Gastrocnemius medialis (tissue), 4 donors: ENCODE measurements at regions not wholly inside any gene's neighbourhood (a gene's known extent, or its start where the extent isn't known, plus 50 kb on each side); places are given as distances from the start of the nearest gene placed in this dataset.

Experiments used
- ATAC-seq, 2 donors: fragments of 150-250 bp; one replicate each; pipeline ENCODE4 v1.9.1; 2016
- DNase-seq, 2 donors: peaks; one replicate each; pipeline ENCODE4 v3.0.0-alpha.2; 2019
- H3K27ac ChIP-seq, 4 donors: fragments of 200-600 bp; sonication (generic); 1 replicate in 1 of 4; 2 replicates in 3 of 4; pipeline ENCODE4 v1.5.1; 2016 to 2018; ENCODE audit warnings: mild to moderate bottlenecking in 2 of 4, moderate library complexity in 1 of 4
- H3K27me3 ChIP-seq, 3 donors: fragments of 200-600 bp; sonication (generic) in 2 of 3; 1 replicate in 1 of 3; 2 replicates in 2 of 3; pipeline versions ENCODE4 v1.5.1 to v1.6.0; 2016 to 2019; ENCODE audit warnings: mild to moderate bottlenecking in 1 of 3, moderate library complexity in 1 of 3
- H3K36me3 ChIP-seq, 2 donors: fragments of 200-600 bp; sonication (generic) in 1 of 2; one replicate each; pipeline ENCODE4 v1.5.1; 2017 to 2018
- H3K4me1 ChIP-seq, 2 donors: fragments of 200-600 bp; sonication (generic) in 1 of 2; one replicate each; pipeline ENCODE4 v1.5.1; 2016 to 2017; ENCODE audit warnings: mild to moderate bottlenecking in 2 of 2
- H3K4me3 ChIP-seq, 4 donors: fragments of 200-600 bp; sonication (generic) in 3 of 4; 1 replicate in 1 of 4; 2 replicates in 3 of 4; pipeline ENCODE4 v1.5.1; 2016 to 2019; ENCODE audit warnings: mild to moderate bottlenecking in 2 of 4
- H3K9me3 ChIP-seq, 3 donors: fragments of 200-600 bp; sonication (generic) in 2 of 3; 1 replicate in 1 of 3; 2 replicates in 2 of 3; pipeline ENCODE4 v1.5.1; 2016 to 2019
- CTCF ChIP-seq, 5 experiments: fragments of 450-650 bp in 3 of 5; fragments of 200-600 bp in 2 of 5; sonication (generic) in 2 of 5; IDR thresholded peaks in 4 of 5; conservative IDR thresholded peaks in 1 of 5; 1 replicate in 4 of 5; 2 replicates in 1 of 5; pipeline ENCODE4 v1.5.1; 2016 to 2019; ENCODE audit warnings: antibody characterized with exemption in 5 of 5, mild to moderate bottlenecking in 3 of 5, moderate library complexity in 3 of 5
- POLR2A ChIP-seq, 2 donors: fragments of 450-650 bp; IDR thresholded peaks; one replicate each; pipeline ENCODE4 v1.6.1; 2017; ENCODE audit warnings: antibody characterized with exemption in 2 of 2, mild to moderate bottlenecking in 2 of 2, moderate library complexity in 2 of 2
- in situ Hi-C, 4 donors: fragments of 200-750 bp; cut with MboI; loops; one replicate each; pipeline versions ENCODE4 v1.15.0 to v1.8.0; 2017; ENCODE audit warnings: low sequenced_read_pairs in 4 of 4
- intact Hi-C: fragments of 100-400 bp; cut with DNase I; formaldehyde crosslinking; loops from one replicate; pipeline ENCODE4 v1.15.1; 2023; ENCODE audit warnings: low total_unique reads

- TF ChIP-seq CTCF (IDR thresholded peaks at IDR 0.05 in 4 of 5, conservative IDR thresholded peaks at IDR 0.05 in 1 of 5) (no peak), POLR2A (IDR thresholded peaks at IDR 0.05) (no peak)
- Histone ChIP-seq H3K36me3 (no peaks in the 10 kb centered on the region), H3K4me1 (peaks cover 0 to 20% of the 10 kb centered on the region in 2 donors), H3K9me3 (no peaks in the 10 kb centered on the region), H3K4me3 (no peak overlapping the region), H3K27ac (no peak overlapping the region), H3K27me3 (no peaks in the 10 kb centered on the region)
- intact Hi-C loops: loop anchor here (10.0 kb wide), 1 partner anchor 512 kb away; the partner anchor contains the start of gene EPS8
- in situ Hi-C loops: loop anchor here (5.0 to 25.0 kb wide), 8 partner anchors 45 to 615 kb away; partner anchors contain the start of genes ART4 (in 1 of the 4) and STRAP (in 1 of the 4)
- ATAC-seq (no peak), DNase-seq (no peak)
These were observed 49.9 kb upstream of the PTPRO start for GRCh38 chr12:15272376-15272775.
